Adrenal gland (tissue), 5 donors: ENCODE measurements at regions not wholly inside any gene's neighbourhood (a gene's known extent, or its start where the extent isn't known, plus 50 kb on each side); places are given as distances from the start of the nearest gene placed in this dataset.

Source experiments
- CTCF ChIP-seq, 6 experiments: fragments of 450-650 bp in 4 of 6; fragments of 200-600 bp in 2 of 6; sonication (generic) in 1 of 6; IDR thresholded peaks; 1 replicate in 5 of 6; 2 replicates in 1 of 6; pipeline versions ENCODE4 v1.5.1 to v1.8.0; 2016 to 2021; ENCODE audit warnings: antibody characterized with exemption in 6 of 6, mild to moderate bottlenecking in 2 of 6, moderate library complexity in 1 of 6
- POLR2A ChIP-seq, 2 donors: fragments of 450-650 bp; IDR thresholded peaks; one replicate each; pipeline ENCODE4 v1.6.1; 2017; ENCODE audit warnings: antibody characterized with exemption in 2 of 2, mild to moderate bottlenecking in 2 of 2, moderate library complexity in 1 of 2
- donor health status: DM: no; HTN: no; CAD: no.

DNA sequence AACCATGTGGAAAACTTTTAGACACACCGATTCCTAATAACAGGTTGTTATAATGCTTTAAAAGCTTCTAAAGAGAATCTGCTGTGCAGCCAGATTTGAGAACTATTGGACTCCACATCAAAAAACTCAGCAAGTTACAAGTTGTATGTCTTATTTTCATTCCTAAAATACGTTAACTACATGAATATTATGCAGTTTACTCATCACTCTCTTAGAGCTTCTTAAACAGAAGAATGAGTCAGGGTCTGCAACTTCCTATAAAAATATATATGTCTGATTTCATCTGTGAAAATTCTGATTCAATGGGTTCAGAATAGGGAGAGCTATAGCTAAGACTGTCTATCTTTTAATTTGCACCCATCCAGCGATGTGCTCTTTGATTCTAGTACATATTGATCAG, 244.2 kb upstream of the EPHA3 start:
- TF ChIP-seq CTCF (IDR thresholded peaks at IDR 0.05): no peak
- no peak for TF ChIP-seq POLR2A (IDR thresholded peaks at IDR 0.05)
